ENCODE measurements at regions not wholly inside any gene's neighbourhood (a gene's known extent, or its start where the extent isn't known, plus 50 kb on each side); places are given as distances from the start of the nearest gene placed in this dataset.
A peak's percentile ranks its signal among the peaks of the same experiment; 100 is the strongest.

DNA sequence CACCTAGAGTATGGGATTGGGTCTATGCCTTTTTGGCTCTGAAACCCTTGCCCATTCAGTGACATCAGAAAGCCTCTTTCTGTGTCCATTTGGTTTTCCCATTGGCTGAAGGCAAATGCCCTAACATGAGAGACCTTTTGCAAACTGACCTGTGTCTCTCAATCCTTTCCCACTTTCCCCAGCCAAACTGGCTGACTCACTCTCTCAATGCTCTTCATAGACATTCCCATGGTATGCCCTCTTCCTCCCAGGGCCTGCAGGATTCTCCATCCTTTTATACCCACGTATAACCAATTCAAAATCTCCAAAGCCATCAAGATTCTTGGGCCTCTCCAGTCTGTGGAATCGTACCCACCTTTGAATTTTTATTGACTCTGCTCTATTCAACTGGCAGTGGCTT, 563.3 kb downstream of the GATA3 start:
- Histone ChIP-seq H3K27ac (no peak overlapping the region), H3K79me2 (ENCODE audit: low read depth) (no peaks in the 10 kb centered on the region), H3K36me3 (no peaks in the 10 kb centered on the region), H3K4me2 (no peak overlapping the region), H3K4me1 (no peaks in the 10 kb centered on the region), H4K20me1 (ENCODE audit: low read depth) (no peaks in the 10 kb centered on the region), H3K27me3 (no peaks in the 10 kb centered on the region), H3K4me3 (no peak overlapping the region), H3F3A (ENCODE audit: low read depth) (no peaks in the 10 kb centered on the region), H3K9ac (no peak overlapping the region), H3K9me3 (ENCODE audit: low read depth) (no peaks in the 10 kb centered on the region), H2AFZ (replicated peaks) (no peak overlapping the region)
- TF ChIP-seq, protein P1, sequence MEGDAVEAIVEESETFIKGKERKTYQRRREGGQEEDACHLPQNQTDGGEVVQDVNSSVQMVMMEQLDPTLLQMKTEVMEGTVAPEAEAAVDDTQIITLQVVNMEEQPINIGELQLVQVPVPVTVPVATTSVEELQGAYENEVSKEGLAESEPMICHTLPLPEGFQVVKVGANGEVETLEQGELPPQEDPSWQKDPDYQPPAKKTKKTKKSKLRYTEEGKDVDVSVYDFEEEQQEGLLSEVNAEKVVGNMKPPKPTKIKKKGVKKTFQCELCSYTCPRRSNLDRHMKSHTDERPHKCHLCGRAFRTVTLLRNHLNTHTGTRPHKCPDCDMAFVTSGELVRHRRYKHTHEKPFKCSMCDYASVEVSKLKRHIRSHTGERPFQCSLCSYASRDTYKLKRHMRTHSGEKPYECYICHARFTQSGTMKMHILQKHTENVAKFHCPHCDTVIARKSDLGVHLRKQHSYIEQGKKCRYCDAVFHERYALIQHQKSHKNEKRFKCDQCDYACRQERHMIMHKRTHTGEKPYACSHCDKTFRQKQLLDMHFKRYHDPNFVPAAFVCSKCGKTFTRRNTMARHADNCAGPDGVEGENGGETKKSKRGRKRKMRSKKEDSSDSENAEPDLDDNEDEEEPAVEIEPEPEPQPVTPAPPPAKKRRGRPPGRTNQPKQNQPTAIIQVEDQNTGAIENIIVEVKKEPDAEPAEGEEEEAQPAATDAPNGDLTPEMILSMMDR (IDR thresholded peaks at IDR 0.05), result no peak
- Mint-ChIP-seq H3K27me3 (ENCODE audit: insufficient read depth, low read depth) (no peaks in the 10 kb centered on the region), H3K4me1 (peaks cover 3% of the 10 kb centered on the region), H3K4me3 (no peak overlapping the region), H3K27ac (no peak overlapping the region), H3K9me3 (no peaks in the 10 kb centered on the region), H3K36me3 (no peaks in the 10 kb centered on the region)
- no peak for DNase-seq (ENCODE audit: low spot score)

DNA sequence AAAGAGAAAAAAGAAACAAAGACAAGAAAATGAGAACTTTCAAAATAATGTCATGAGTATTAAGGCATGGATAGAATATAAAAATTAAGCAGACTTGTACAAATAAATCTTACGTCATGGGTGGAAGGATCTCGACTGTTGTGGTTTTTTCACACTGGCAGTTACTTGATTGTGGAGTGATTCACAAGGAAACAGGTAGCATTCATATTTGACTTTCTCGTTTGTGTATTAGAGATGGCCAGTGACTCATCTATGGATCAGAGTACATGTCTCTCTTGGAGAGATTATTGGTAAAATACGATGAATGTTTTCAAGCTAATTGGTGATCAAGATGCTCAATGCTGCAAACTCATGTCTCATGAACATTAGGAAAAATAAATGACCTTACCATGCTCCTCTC, 564.3 kb downstream of the GATA3 start:
- TF ChIP-seq, protein P1 (IDR thresholded peaks at IDR 0.05), result no peak
- TF ChIP-seq EZH2phosphoT487 (IDR thresholded peaks at IDR 0.05), result no peak
- TF ChIP-seq EZH2 (IDR thresholded peaks at IDR 0.05), result no peak
- Histone ChIP-seq H3K4me1 (no peaks in the 10 kb centered on the region), H3F3A (ENCODE audit: low read depth) (no peaks in the 10 kb centered on the region), H2AFZ (replicated peaks) (no peak overlapping the region), H3K27me3 (no peaks in the 10 kb centered on the region), H3K36me3 (no peaks in the 10 kb centered on the region), H3K79me2 (ENCODE audit: low read depth) (no peaks in the 10 kb centered on the region), H3K4me3 (no peak overlapping the region), H4K20me1 (ENCODE audit: low read depth) (no peaks in the 10 kb centered on the region), H3K4me2 (no peak overlapping the region), H3K27ac (no peak overlapping the region), H3K9ac (no peak overlapping the region), H3K9me3 (ENCODE audit: low read depth) (no peaks in the 10 kb centered on the region)
- H3K9me3 Mint-ChIP-seq, result no peaks in the 10 kb centered on the region
- H3K36me3 Mint-ChIP-seq, result no peaks in the 10 kb centered on the region
- peaks cover 3% of the 10 kb centered on the region for H3K27me3 Mint-ChIP-seq (ENCODE audit: insufficient read depth, low read depth)
- no peak overlapping the region for H3K4me3 Mint-ChIP-seq
- no peak overlapping the region for H3K27ac Mint-ChIP-seq
- peaks cover 3% of the 10 kb centered on the region for H3K4me1 Mint-ChIP-seq
- DNase-seq (ENCODE audit: low spot score), result no peak

DNA sequence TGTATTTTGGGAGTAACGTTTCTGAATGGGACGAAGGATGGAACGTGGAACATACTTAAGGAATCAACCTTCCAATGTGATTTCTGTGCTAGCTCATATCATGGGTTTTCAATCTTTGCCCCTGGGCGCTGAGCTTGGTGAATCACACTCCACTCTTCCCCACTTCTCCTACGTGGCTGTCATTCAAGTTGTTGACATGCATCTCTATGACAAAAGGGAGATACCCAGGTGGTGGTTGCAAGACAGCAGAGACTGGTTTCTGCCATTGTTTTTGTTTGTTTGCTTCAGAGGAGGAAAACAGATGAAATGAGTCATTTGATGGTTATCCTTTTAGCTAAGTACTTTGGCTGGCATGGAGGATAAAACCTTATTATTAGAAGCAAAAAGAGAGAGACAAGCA, 573.9 kb downstream of the GATA3 start:
- no peak overlapping the region for H3K4me3 Mint-ChIP-seq
- Histone ChIP-seq H3K4me3 (no peak overlapping the region), H3K9ac (no peak overlapping the region), H3K36me3 (no peaks in the 10 kb centered on the region), H2AFZ (replicated peaks) (no peak overlapping the region), H3K4me2 (no peak overlapping the region), H4K20me1 (ENCODE audit: low read depth) (no peaks in the 10 kb centered on the region), H3F3A (ENCODE audit: low read depth) (no peaks in the 10 kb centered on the region), H3K27me3 (no peaks in the 10 kb centered on the region), H3K9me3 (ENCODE audit: low read depth) (no peaks in the 10 kb centered on the region), H3K4me1 (no peaks in the 10 kb centered on the region), H3K79me2 (ENCODE audit: low read depth) (no peaks in the 10 kb centered on the region), H3K27ac (no peak overlapping the region)
- no peaks in the 10 kb centered on the region for H3K27me3 Mint-ChIP-seq (ENCODE audit: insufficient read depth, low read depth)
- H3K36me3 Mint-ChIP-seq, result no peaks in the 10 kb centered on the region
- no peaks in the 10 kb centered on the region for H3K4me1 Mint-ChIP-seq
- DNase-seq (ENCODE audit: low spot score), result peak; percentile 2
- TF ChIP-seq, protein P1 (IDR thresholded peaks at IDR 0.05), result no peak
- TF ChIP-seq EZH2 (IDR thresholded peaks at IDR 0.05) (no peak), EZH2phosphoT487 (IDR thresholded peaks at IDR 0.05) (no peak)
- H3K9me3 Mint-ChIP-seq, result no peaks in the 10 kb centered on the region
- no peak overlapping the region for H3K27ac Mint-ChIP-seq

DNA sequence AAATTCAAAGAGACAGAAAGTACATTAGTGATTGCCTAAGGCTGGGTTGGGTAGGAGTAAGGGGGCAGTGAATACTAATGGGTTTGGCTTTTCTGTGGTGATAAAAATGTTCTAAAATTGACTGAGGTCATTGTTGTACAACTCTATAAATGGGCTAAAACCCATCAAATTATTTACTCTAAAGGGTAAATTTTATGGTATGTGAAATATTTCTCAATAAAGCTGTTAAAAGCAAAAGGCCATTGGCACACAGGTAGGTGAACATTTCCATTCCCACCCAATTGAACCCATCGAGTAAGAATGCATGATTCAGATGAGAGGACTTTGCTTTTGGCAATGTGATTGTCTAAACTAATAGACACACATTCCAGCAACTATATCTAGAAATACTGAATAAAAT, 579.4 kb downstream of the GATA3 start:
- Histone ChIP-seq H4K20me1 (ENCODE audit: low read depth) (no peaks in the 10 kb centered on the region), H3K27ac (no peak overlapping the region), H3K4me2 (no peak overlapping the region), H3F3A (ENCODE audit: low read depth) (no peaks in the 10 kb centered on the region), H3K27me3 (no peaks in the 10 kb centered on the region), H3K36me3 (no peaks in the 10 kb centered on the region), H2AFZ (replicated peaks) (no peak overlapping the region), H3K4me1 (no peaks in the 10 kb centered on the region), H3K4me3 (no peak overlapping the region), H3K79me2 (ENCODE audit: low read depth) (no peaks in the 10 kb centered on the region), H3K9ac (no peak overlapping the region), H3K9me3 (ENCODE audit: low read depth) (no peaks in the 10 kb centered on the region)
- Mint-ChIP-seq H3K27ac (no peak overlapping the region), H3K4me3 (no peak overlapping the region), H3K9me3 (no peaks in the 10 kb centered on the region), H3K4me1 (no peaks in the 10 kb centered on the region), H3K27me3 (ENCODE audit: insufficient read depth, low read depth) (peaks cover 2% of the 10 kb centered on the region), H3K36me3 (no peaks in the 10 kb centered on the region)
- DNase-seq (ENCODE audit: low spot score), result no peak
- TF ChIP-seq EZH2 (IDR thresholded peaks at IDR 0.05) (no peak), EZH2phosphoT487 (IDR thresholded peaks at IDR 0.05) (no peak)
- TF ChIP-seq, protein P1 (IDR thresholded peaks at IDR 0.05), result no peak

Data from neural progenitor cell (in vitro differentiated cells).